Esophagus squamous epithelium (tissue), 5 donors: ENCODE measurements at regions not wholly inside any gene's neighbourhood (a gene's known extent, or its start where the extent isn't known, plus 50 kb on each side); places are given as distances from the start of the nearest gene placed in this dataset.

Experiments used
- DNase-seq: peaks from one replicate; lab custom pipeline; 2025; lab: John Stamatoyannopoulos, UW
- H3K27ac ChIP-seq, 4 donors: fragments of 200-600 bp; sonication (generic); one replicate each; pipeline ENCODE4 v1.5.1; 2016 to 2019; ENCODE audit warnings: mild to moderate bottlenecking in 1 of 4
- H3K27me3 ChIP-seq, 4 donors: fragments of 200-600 bp; sonication (generic); 1 replicate in 3 of 4; 2 replicates in 1 of 4; pipeline versions ENCODE4 v1.5.1 to v1.6.0; 2017 to 2021; ENCODE audit warnings: antibody characterized with exemption in 1 of 4
- H3K36me3 ChIP-seq, 3 donors: fragments of 200-600 bp; sonication (generic); one replicate each; pipeline ENCODE4 v1.5.1; 2016 to 2019
- H3K4me1 ChIP-seq, 3 donors: fragments of 200-600 bp; sonication (generic); one replicate each; pipeline ENCODE4 v1.5.1; 2017 to 2019
- H3K4me3 ChIP-seq, 4 donors: fragments of 200-600 bp; sonication (generic); 1 replicate in 3 of 4; 2 replicates in 1 of 4; pipeline ENCODE4 v1.5.1; 2016 to 2019; ENCODE audit warnings: mild to moderate bottlenecking in 2 of 4, moderate library complexity in 1 of 4
- H3K9me3 ChIP-seq, 3 donors: fragments of 200-600 bp; sonication (generic); one replicate each; pipeline ENCODE4 v1.5.1; 2016 to 2019
- CTCF ChIP-seq, 6 experiments: fragments of 450-650 bp in 4 of 6; fragments of 200-600 bp in 2 of 6; sonication (generic) in 2 of 6; IDR thresholded peaks; one replicate each; pipeline ENCODE4 v1.5.1; 2016 to 2019; ENCODE audit warnings: antibody characterized with exemption in 6 of 6, mild to moderate bottlenecking in 4 of 6, moderate library complexity in 4 of 6
- POLR2A ChIP-seq, 4 donors: fragments of 450-650 bp; IDR thresholded peaks; one replicate each; pipeline ENCODE4 v1.6.1; 2017; ENCODE audit warnings: antibody characterized with exemption in 4 of 4, mild to moderate bottlenecking in 4 of 4, moderate library complexity in 3 of 4
- WGBS, 2 donors: methylation state at CpG; one replicate each; pipeline ENCODE4 v1.1.5; 2018; 5-methylcytosine and 5-hydroxymethylcytosine counted together
- intact Hi-C: fragments of 100-400 bp; cut with DNase I; formaldehyde crosslinking; loops from one replicate; pipeline ENCODE4 v1.15.0; 2022
- donor health status: DM: yes; HTN: yes; CAD: no.

- DNase-seq: no peak
These were observed 91.0 kb downstream of the TMEM17 start for GRCh38 chr2:62415019-62415431.

GRCh38 chr2:62413116-62413663 lies 92.8 kb downstream of the TMEM17 start:
- no peak for DNase-seq
- Histone ChIP-seq H3K4me3 (no peak overlapping the region), H3K27me3 (no peaks in the 10 kb centered on the region), H3K36me3 (no peaks in the 10 kb centered on the region), H3K9me3 (no peaks in the 10 kb centered on the region), H3K4me1 (peaks cover 21 to 73% (median 25%) of the 10 kb centered on the region in 3 donors), H3K27ac (peak overlapping the region in 2 of 4 donors; percentile 23 to 55)
- 87 to 88% methylated on average over 7 of the region's 7 CpGs for WGBS, 2 donors
- intact Hi-C loops: loop anchor here (5.0 to 10.0 kb wide), 2 partner anchors 418 to 496 kb away; no protein-coding TSS in a partner anchor
- no peak for TF ChIP-seq POLR2A (IDR thresholded peaks at IDR 0.05)
- no peak for TF ChIP-seq CTCF (IDR thresholded peaks at IDR 0.05)

More at GRCh38 chr2:62415019-62415431, 91.0 kb downstream of the TMEM17 start:
- H3K36me3 ChIP-seq: no peaks in the 10 kb centered on the region
- 57 to 100% methylated on average over 1 to 4 of the region's 4 CpGs for WGBS, 2 donors
- no peak for TF ChIP-seq POLR2A (IDR thresholded peaks at IDR 0.05)
- TF ChIP-seq CTCF (IDR thresholded peaks at IDR 0.05): no peak
- intact Hi-C loops: loop anchor here (10.0 kb wide), 1 partner anchor 420 kb away; no protein-coding TSS in a partner anchor
- H3K27me3 ChIP-seq: no peaks in the 10 kb centered on the region
- peaks cover 0 to 13% (median 0%) of the 10 kb centered on the region in 3 donors for H3K9me3 ChIP-seq
- H3K27ac ChIP-seq: peak overlapping the region in 3 of 4 donors; percentile 38 to 67 (median 55)
- H3K4me3 ChIP-seq: no peak overlapping the region
- H3K4me1 ChIP-seq: peaks cover 16 to 54% (median 18%) of the 10 kb centered on the region in 3 donors

GRCh38 chr2:62412347-62412742 lies 93.7 kb downstream of the TMEM17 start:
- intact Hi-C loops: loop anchor here (5.0 to 10.0 kb wide), 2 partner anchors 418 to 495 kb away; no protein-coding TSS in a partner anchor
- DNase-seq: no peak
- H3K36me3 ChIP-seq: no peaks in the 10 kb centered on the region
- no peak overlapping the region for H3K4me3 ChIP-seq
- WGBS, 2 donors: 30 to 53% methylated on average over 3 to 4 of the region's 4 CpGs
- H3K27ac ChIP-seq: peak overlapping the region in 2 of 4 donors; percentile 86 to 88
- no peaks in the 10 kb centered on the region for H3K9me3 ChIP-seq
- TF ChIP-seq CTCF (IDR thresholded peaks at IDR 0.05): peak in 1 of 6 experiments; percentile 36
- no peak for TF ChIP-seq POLR2A (IDR thresholded peaks at IDR 0.05)
- H3K4me1 ChIP-seq: peaks cover 21 to 78% (median 25%) of the 10 kb centered on the region in 3 donors
- no peaks in the 10 kb centered on the region for H3K27me3 ChIP-seq

GRCh38 chr2:62410926-62411456 lies 95.0 kb downstream of the TMEM17 start:
- DNase-seq: no peak

More at GRCh38 chr2:62410926-62411456, 95.0 kb downstream of the TMEM17 start:
- Histone ChIP-seq H3K4me3 (no peak overlapping the region), H3K27ac (peak overlapping the region; percentile 80 to 90 (median 87)), H3K27me3 (no peaks in the 10 kb centered on the region), H3K36me3 (no peaks in the 10 kb centered on the region), H3K9me3 (no peaks in the 10 kb centered on the region), H3K4me1 (peaks cover 21 to 78% (median 25%) of the 10 kb centered on the region in 3 donors)
- TF ChIP-seq CTCF (IDR thresholded peaks at IDR 0.05): no peak
- no peak for TF ChIP-seq POLR2A (IDR thresholded peaks at IDR 0.05)
- intact Hi-C loops: loop anchor here (5.0 to 10.0 kb wide), 2 partner anchors 416 to 494 kb away; no protein-coding TSS in a partner anchor
- 33% methylated on average over 1 of the region's 2 CpGs; no CpG with 5 or more reads in 1 of the 2 donors for WGBS, 2 donors
